ENCODE measurements at regions not wholly inside any gene's neighbourhood (a gene's known extent, or its start where the extent isn't known, plus 50 kb on each side); places are given as distances from the start of the nearest gene placed in this dataset.

DNA sequence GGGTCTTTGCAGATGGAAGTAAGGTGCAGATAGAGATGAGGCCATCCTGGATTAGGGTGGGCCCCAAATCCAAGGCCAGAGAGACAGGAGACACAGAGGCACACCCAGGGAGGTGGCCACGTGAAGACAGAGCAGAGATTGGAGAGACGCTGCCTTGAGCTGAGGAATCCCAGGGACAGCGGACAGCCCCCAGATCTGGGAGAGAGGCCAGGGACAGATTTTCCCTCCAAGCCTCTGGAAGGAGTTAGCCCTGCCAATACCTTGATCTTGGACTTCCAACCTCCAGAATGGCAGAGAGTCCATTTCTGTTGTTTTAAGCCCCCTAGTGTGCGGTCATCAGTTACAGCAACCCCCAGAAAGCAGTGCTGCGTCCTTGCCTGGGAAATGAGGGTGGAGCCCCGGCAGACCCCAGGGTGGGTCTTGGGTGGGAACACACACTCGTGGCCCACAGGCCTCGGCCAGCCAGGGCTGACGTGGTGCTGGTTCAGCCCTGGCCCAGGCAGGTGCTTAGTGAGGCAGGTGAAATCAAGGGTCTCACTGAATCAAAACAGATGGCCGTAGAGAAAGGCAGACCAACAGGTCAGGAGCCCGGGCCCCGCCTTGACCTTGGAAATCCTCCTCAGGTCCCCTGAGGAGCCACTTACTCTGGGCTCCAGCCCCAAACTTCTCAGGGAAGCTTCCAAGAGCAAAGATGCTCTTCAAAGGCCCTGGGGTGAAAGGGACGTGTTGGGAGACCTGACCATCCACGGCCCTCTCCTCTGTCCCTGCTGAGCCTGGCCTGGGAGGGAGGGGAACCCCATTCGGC, 169.3 kb downstream of the RBFOX3 start:
- Mint-ChIP-seq H3K27me3 (peaks cover 43% of the 10 kb centered on the region), H3K36me3 (ENCODE audit: low read depth) (no peaks in the 10 kb centered on the region), H3K27ac (no peak overlapping the region), H3K4me3 (no peak overlapping the region), H3K4me1 (peaks cover 3% of the 10 kb centered on the region)
- DNase-seq (no peak), ATAC-seq (no peak)
- H3K9me3 ChIP-seq (ENCODE audit: control insufficient read depth, low read length, poor library complexity, severe bottlenecking) = no peaks in the 10 kb centered on the region

DNA sequence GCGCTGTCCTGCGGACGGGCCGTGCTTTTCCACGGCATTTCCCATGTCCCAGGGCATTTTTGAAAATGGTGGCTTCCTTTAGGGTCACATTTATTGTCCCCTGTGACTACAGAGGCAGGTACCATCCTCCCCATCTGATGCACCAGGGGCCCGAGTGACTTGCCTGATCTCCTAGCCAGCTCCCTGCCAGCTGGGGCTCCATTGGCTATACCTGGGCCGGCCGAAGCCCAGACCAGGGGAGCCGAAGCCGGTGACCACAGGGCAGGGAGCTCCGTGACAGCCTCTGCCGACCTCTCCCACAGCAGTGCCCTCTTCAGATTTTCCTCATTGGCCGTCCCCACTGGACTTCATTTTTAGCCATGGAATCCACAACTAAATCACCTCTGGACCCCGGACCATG, 170.6 kb downstream of the RBFOX3 start:
- Mint-ChIP-seq H3K4me1 (peaks cover 5% of the 10 kb centered on the region), H3K36me3 (ENCODE audit: low read depth) (no peaks in the 10 kb centered on the region), H3K4me3 (no peak overlapping the region), H3K27me3 (peaks cover 52% of the 10 kb centered on the region), H3K27ac (no peak overlapping the region)
- H3K9me3 ChIP-seq (ENCODE audit: control insufficient read depth, low read length, poor library complexity, severe bottlenecking) = no peaks in the 10 kb centered on the region
- no peak for ATAC-seq
- no peak for DNase-seq

DNA sequence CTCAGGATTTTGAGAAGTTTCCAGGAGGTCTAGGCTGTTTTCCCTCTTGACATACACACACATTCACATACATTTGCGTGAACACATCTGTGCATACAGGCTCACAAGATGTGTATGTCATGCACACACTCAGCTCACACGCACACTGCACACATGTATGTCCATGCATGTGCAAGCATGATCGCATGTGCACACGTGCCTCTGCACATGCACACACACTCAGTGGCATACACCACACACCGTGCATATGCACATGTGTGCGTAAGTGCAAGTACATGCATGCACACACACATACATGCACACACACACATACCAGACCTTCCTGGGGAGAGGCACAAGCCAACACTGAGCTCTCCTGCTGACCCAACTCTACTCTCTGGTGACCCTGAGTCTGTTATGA, 171.4 kb downstream of the RBFOX3 start:
- no peak for ATAC-seq
- no peaks in the 10 kb centered on the region for H3K9me3 ChIP-seq (ENCODE audit: control insufficient read depth, low read length, poor library complexity, severe bottlenecking)
- Mint-ChIP-seq H3K27ac (no peak overlapping the region), H3K4me3 (no peak overlapping the region), H3K36me3 (ENCODE audit: low read depth) (no peaks in the 10 kb centered on the region), H3K4me1 (peaks cover 5% of the 10 kb centered on the region), H3K27me3 (peaks cover 49% of the 10 kb centered on the region)
- no peak for DNase-seq

DNA sequence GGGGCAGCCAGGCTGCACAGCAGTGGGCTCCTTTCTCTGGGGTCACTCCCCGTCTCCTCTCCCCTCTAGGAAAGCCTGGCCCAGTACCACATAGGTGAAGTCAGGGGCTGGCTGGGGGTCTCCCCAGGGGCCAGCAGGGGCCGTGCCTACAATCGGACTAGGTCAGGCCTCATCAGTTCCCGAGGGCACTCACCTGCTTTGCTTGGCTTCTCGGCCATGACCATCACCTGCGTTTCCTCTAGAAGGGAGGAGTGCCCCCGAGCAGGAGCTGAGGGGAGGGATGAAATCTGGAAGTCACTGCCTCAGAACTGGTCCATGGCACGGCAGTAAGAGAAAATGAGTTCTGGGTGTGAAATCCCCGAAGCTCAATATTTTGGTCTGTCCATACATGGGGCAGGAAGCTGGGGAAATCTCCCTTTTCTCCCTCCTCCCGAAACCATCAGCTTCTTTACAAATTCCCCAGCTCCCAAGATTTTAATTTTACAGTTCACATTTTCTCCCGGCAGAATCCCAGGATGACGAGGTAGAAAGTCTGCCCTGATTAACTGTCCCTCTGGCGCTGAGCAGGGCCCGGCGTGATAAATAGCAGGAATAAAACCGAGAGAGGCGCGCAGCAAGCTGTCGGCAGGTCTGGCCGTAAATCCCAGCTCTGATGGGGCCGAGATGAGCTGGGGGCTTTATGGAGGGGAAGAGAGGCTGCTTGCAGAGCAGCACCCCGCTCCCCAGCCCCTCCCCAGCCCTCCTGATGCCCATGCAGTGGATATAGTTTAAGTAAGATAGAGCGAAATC, 172.1 kb downstream of the RBFOX3 start:
- ATAC-seq (no peak), DNase-seq (no peak)
- no peaks in the 10 kb centered on the region for H3K36me3 Mint-ChIP-seq (ENCODE audit: low read depth)
- no peaks in the 10 kb centered on the region for H3K9me3 ChIP-seq (ENCODE audit: control insufficient read depth, low read length, poor library complexity, severe bottlenecking)
- no peak overlapping the region for H3K27ac Mint-ChIP-seq
- H3K4me3 Mint-ChIP-seq = peak overlapping the region; percentile 57
- peaks cover 5% of the 10 kb centered on the region for H3K4me1 Mint-ChIP-seq
- peaks cover 51% of the 10 kb centered on the region for H3K27me3 Mint-ChIP-seq

DNA sequence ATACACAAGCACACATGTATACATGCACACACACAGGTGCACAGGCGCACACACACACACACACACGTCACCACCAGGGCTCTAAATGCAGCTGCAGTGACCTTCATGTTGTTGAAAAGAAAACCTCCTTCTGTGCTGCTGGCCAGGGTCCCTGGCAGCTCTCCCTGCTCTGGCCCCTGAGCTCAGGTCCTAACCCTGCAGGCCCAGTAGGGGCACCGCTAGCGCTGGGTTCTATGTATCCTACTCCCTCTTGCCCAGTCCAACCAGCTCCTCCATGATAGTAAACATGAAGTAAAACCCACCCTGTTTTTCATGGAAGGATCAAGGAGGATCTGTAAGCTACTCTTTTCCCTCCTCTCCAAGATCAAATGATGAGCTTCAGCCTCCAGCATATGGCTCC, 172.8 kb downstream of the RBFOX3 start:
- ATAC-seq (no peak), DNase-seq (no peak)
- H3K27me3 Mint-ChIP-seq = peaks cover 56% of the 10 kb centered on the region
- H3K9me3 ChIP-seq (ENCODE audit: control insufficient read depth, low read length, poor library complexity, severe bottlenecking) = no peaks in the 10 kb centered on the region
- peak overlapping the region; percentile 57 for H3K4me3 Mint-ChIP-seq
- H3K4me1 Mint-ChIP-seq = peaks cover 5% of the 10 kb centered on the region
- no peaks in the 10 kb centered on the region for H3K36me3 Mint-ChIP-seq (ENCODE audit: low read depth)
- no peak overlapping the region for H3K27ac Mint-ChIP-seq

DNA sequence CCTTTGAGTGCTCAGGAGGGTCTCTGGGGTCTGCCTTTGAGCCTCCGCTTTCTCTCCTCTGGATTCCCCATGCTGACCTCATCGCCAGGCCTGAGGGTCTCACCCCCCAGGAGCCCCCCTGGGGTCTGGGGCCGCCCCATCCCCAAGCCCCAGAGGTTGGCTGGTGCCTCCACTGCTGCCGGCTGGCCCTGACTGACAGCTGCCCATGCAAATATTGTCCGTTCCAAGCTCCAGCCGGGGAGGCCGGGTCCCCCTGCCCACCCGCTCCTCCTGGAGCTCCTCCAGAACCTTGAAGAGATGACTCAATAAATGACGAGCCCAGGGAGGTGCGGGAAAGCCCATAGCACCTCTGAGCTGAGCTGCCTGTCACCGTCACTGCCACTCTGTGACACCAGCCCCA, 173.8 kb downstream of the RBFOX3 start:
- H3K4me3 Mint-ChIP-seq = no peak overlapping the region
- H3K9me3 ChIP-seq (ENCODE audit: control insufficient read depth, low read length, poor library complexity, severe bottlenecking) = no peaks in the 10 kb centered on the region
- no peak overlapping the region for H3K27ac Mint-ChIP-seq
- no peak for DNase-seq
- peaks cover 65% of the 10 kb centered on the region for H3K27me3 Mint-ChIP-seq
- H3K36me3 Mint-ChIP-seq (ENCODE audit: low read depth) = no peaks in the 10 kb centered on the region
- no peak for ATAC-seq
- peaks cover 5% of the 10 kb centered on the region for H3K4me1 Mint-ChIP-seq

DNA sequence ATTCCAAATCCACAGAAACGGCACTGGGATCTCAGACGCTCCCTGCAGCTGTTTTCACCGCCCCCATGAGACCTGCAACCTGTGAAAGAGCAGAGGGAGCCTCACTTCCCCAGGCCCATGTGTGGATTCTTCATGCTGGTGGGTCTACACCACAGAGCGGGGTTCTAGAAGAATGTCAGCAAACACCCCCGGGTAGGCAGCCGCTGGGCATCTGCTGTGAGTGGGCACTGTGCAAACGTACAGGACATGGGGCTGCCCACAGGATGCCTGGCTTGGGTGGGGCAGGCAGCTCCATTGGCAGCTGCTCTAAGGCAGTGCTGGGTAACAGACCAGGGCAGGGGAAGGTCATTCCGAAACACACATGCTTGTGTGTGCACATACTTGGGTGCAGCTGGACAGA, 174.9 kb downstream of the RBFOX3 start:
- Mint-ChIP-seq H3K4me3 (no peak overlapping the region), H3K27me3 (peaks cover 65% of the 10 kb centered on the region), H3K27ac (no peak overlapping the region), H3K36me3 (ENCODE audit: low read depth) (no peaks in the 10 kb centered on the region), H3K4me1 (peaks cover 5% of the 10 kb centered on the region)
- DNase-seq = no peak
- no peaks in the 10 kb centered on the region for H3K9me3 ChIP-seq (ENCODE audit: control insufficient read depth, low read length, poor library complexity, severe bottlenecking)
- ATAC-seq = no peak

DNA sequence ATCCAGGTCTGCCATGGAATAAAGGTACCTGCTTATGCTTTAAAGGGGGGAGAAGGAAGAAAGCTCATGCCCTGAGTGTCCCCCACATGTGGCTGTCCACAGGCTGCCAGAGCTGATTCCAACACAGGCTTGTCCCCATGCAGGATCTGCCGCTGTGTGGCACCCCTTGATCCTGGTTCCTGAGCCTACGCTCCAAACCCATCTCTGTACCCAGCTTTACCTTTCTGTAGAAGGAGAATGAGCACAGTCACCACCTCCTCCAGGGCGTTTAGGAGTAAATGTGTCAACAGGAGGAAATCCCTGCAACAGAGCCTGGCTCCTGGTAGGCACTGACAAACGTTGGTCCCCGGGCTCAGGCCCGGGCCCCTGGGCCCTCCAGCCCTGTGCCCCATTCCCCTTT, 175.6 kb downstream of the RBFOX3 start:
- ATAC-seq (no peak), DNase-seq (no peak)
- peaks cover 61% of the 10 kb centered on the region for H3K27me3 Mint-ChIP-seq
- H3K27ac Mint-ChIP-seq = no peak overlapping the region
- no peaks in the 10 kb centered on the region for H3K36me3 Mint-ChIP-seq (ENCODE audit: low read depth)
- H3K9me3 ChIP-seq (ENCODE audit: control insufficient read depth, low read length, poor library complexity, severe bottlenecking) = no peaks in the 10 kb centered on the region
- H3K4me3 Mint-ChIP-seq = no peak overlapping the region
- peaks cover 5% of the 10 kb centered on the region for H3K4me1 Mint-ChIP-seq

DNA sequence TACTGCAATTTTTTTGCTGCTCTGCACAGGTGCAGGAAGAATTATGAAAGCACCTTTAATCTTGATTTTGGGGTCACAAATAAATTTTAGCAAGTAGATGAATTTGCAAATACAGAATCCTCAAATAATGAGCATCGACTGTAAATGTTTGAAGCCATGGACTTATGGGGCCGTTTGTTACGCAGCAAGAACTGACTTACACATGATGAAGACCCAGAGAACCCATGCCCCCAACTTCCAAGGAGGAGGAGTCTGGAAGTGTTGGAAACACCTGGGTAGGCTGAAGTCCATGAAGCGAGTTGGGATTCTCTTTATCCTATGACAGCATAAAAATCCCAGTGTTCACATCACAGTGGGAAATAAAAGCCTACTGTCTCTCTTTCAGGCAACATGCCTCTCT, 176.6 kb downstream of the RBFOX3 start:
- DNase-seq (no peak), ATAC-seq (no peak)
- Mint-ChIP-seq H3K4me3 (no peak overlapping the region), H3K36me3 (ENCODE audit: low read depth) (no peaks in the 10 kb centered on the region), H3K27ac (no peak overlapping the region), H3K27me3 (peaks cover 61% of the 10 kb centered on the region), H3K4me1 (peaks cover 6% of the 10 kb centered on the region)
- H3K9me3 ChIP-seq (ENCODE audit: control insufficient read depth, low read length, poor library complexity, severe bottlenecking) = no peaks in the 10 kb centered on the region

DNA sequence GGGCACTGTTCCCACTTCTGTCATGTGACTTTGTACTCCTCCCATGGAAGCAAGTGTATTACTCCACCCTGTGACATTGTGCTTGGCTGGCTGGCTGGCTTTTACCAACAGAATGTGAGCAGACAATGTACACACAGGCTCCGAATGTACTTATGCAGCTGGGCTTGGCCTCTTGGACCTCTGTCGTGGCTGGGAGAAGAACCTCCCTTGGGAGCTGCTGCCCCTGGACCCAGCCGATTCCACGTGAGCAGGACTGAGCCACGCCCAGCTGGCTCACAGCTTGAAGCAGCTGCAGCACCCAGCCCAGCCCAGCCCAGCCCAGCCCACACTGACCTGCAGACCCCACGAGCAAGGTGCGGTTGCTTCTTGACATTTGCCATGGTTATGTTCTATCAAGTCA, 177.5 kb downstream of the RBFOX3 start:
- Mint-ChIP-seq H3K4me3 (no peak overlapping the region), H3K27me3 (peaks cover 59% of the 10 kb centered on the region), H3K4me1 (peaks cover 6% of the 10 kb centered on the region), H3K36me3 (ENCODE audit: low read depth) (no peaks in the 10 kb centered on the region), H3K27ac (no peak overlapping the region)
- no peaks in the 10 kb centered on the region for H3K9me3 ChIP-seq (ENCODE audit: control insufficient read depth, low read length, poor library complexity, severe bottlenecking)
- ATAC-seq (no peak), DNase-seq (no peak)

DNA sequence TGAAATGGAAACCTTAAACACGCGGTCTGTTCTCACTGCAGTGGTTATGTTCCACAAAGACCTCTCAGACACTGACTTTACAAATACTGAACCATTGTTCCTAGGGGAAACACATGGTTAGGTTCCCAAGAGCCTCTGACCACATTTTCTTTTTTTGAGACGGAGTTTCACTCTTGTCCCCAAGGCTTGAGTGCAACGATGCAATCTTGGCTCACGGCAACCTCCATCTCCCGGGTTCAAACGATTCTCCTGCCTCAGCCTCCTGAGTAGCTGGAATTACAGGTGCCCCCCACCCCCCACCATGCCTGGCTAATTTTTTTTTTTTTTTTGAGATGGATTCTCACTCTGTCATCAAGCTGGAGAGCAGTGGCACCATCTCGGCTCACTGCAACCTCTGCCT, 179.7 kb downstream of the RBFOX3 start:
- no peak overlapping the region for H3K4me3 Mint-ChIP-seq
- peaks cover 50% of the 10 kb centered on the region for H3K27me3 Mint-ChIP-seq
- ATAC-seq = no peak
- no peaks in the 10 kb centered on the region for H3K36me3 Mint-ChIP-seq (ENCODE audit: low read depth)
- H3K4me1 Mint-ChIP-seq = peaks cover 2% of the 10 kb centered on the region
- H3K9me3 ChIP-seq (ENCODE audit: control insufficient read depth, low read length, poor library complexity, severe bottlenecking) = no peaks in the 10 kb centered on the region
- no peak for DNase-seq
- no peak overlapping the region for H3K27ac Mint-ChIP-seq

DNA sequence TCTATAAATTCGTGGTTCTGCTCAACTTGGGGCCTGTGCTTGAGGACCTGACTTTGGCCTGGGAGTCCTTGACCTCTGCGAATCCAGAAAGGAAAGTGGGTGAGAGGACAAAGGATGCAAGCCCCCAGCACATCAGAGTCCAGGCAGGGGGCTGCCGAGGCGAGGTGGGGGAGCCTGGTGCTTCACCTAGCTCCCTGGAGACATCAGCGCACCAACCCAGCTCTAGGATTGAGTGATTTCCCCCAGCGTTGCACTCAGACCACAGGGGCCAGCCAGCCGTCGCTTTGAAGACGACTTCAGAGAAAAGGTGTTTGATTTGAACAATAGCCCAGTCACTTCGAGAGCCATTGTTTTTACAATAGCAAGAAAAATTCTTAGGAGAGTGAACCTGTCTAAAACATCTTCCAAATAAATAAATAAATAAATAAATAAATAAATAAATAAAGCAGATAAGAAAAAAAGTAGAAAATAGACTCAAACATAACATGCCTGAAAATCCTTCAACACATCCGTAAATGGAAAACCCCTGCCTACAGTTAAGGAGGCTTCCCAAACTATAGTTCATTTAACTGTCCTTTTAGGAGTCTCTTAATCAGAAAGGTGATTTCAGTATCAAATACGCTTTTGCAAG, 180.9 kb downstream of the RBFOX3 start:
- no peaks in the 10 kb centered on the region for H3K9me3 ChIP-seq (ENCODE audit: control insufficient read depth, low read length, poor library complexity, severe bottlenecking)
- H3K4me3 Mint-ChIP-seq = no peak overlapping the region
- H3K27ac Mint-ChIP-seq = no peak overlapping the region
- no peak for ATAC-seq
- no peak for DNase-seq
- H3K27me3 Mint-ChIP-seq = peaks cover 53% of the 10 kb centered on the region
- peaks cover 2% of the 10 kb centered on the region for H3K4me1 Mint-ChIP-seq
- H3K36me3 Mint-ChIP-seq (ENCODE audit: low read depth) = peaks cover 2% of the 10 kb centered on the region

DNA sequence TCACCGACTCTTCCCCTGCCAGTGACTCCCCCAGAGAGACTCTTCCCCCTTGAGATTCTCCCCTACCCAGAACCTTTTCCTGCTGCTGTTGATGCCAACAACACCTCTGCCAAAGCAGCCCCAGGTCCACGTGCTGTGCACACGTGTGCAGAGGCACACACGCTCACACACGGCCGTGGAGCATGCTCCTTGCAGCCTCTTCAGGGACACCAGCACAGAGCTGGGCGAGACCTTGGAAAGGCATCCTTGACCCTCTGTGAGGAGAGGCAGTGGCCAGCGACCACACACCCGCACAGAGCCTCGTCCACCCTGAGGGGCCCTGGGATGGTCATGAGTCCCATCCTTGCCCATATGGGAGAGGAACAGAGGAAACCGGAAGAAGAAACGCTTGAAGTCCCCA, 181.9 kb downstream of the RBFOX3 start:
- Mint-ChIP-seq H3K27ac (no peak overlapping the region), H3K4me1 (peaks cover 2% of the 10 kb centered on the region), H3K27me3 (peaks cover 60% of the 10 kb centered on the region), H3K36me3 (ENCODE audit: low read depth) (peaks cover 2% of the 10 kb centered on the region), H3K4me3 (no peak overlapping the region)
- DNase-seq (no peak), ATAC-seq (no peak)
- H3K9me3 ChIP-seq (ENCODE audit: control insufficient read depth, low read length, poor library complexity, severe bottlenecking) = no peaks in the 10 kb centered on the region

Measured in T-helper 17 cell (primary cell).